HG03342 (cell line): ENCODE measurements at regions not wholly inside any gene's neighbourhood (a gene's known extent, or its start where the extent isn't known, plus 50 kb on each side); places are given as distances from the start of the nearest gene placed in this dataset.

ENCODE experiments used
- ATAC-seq: cut with Tn5 transposase; IDR thresholded peaks from one replicate; pipeline ENCODE4 v1.9.1; 2021; ENCODE audit warnings: mild to moderate bottlenecking, moderate library complexity; ENCODE audit not compliant: unreplicated experiment

- ATAC-seq = no peak
Observed at GRCh38 chr1:69292833-69293232, 274.9 kb upstream of the LRRC7 start.

GRCh38 chr1:69294171-69294570 lies 273.6 kb upstream of the LRRC7 start:
- ATAC-seq = no peak

GRCh38 chr1:69295265-69295664 lies 272.5 kb upstream of the LRRC7 start:
- ATAC-seq = no peak

DNA sequence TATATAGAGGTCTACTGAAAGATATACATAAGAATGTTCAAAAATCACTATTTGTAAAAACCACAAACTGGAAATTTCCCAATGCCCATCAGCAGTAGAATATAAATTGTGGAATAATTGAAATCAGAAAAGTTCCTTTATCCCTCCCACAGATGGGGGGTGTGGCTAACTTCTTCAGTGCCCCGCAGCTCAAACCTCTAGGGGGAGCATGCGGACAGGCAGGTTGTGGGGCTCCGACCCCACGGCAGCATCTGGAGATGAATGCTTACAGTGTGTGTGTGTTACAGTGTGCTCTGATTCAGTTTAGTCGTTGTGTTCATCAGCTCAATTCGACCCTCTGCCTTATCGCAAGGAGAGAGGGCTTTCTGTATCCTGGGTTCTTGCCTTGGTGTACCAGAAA lies 262.1 kb upstream of the LRRC7 start:
- ATAC-seq = peak; percentile 66

- ATAC-seq = no peak
Observed at GRCh38 chr1:69312055-69312732, 255.5 kb upstream of the LRRC7 start.

- ATAC-seq = no peak
Observed at GRCh38 chr1:69313118-69313517, 254.6 kb upstream of the LRRC7 start.

GRCh38 chr1:69315416-69315815 lies 252.3 kb upstream of the LRRC7 start:
- no peak for ATAC-seq

- no peak for ATAC-seq
Observed at GRCh38 chr1:69315823-69316222, 251.9 kb upstream of the LRRC7 start.

GRCh38 chr1:69319287-69319686 lies 248.4 kb upstream of the LRRC7 start:
- no peak for ATAC-seq

GRCh38 chr1:69320757-69321211 lies 246.9 kb upstream of the LRRC7 start:
- peak; percentile 86 for ATAC-seq

- ATAC-seq = no peak
Observed at GRCh38 chr1:69321311-69321710, 246.4 kb upstream of the LRRC7 start.

GRCh38 chr1:69328186-69328585 lies 239.5 kb upstream of the LRRC7 start:
- no peak for ATAC-seq

GRCh38 chr1:69363236-69363635 lies 204.5 kb upstream of the LRRC7 start:
- ATAC-seq = no peak

GRCh38 chr1:69373520-69373919 lies 194.2 kb upstream of the LRRC7 start:
- ATAC-seq = no peak

DNA sequence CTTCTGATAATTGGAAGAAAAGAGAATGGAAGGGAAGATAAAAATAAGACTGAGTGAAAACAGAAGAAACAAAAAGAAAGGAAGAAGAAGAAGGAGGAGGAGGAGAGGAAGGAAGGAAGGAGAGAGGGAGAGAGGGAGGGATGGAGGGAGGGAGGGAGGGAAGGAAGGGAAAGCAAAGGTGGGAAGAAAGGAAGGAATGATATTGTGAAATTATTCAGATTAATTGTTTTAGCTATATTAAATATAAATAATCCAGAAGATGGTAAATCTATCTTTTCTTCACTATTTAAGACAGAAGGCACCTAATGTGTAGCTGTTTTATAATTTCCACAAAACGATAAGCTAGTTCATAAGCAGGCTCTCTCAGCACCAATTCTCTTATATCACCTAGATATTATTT lies 191.3 kb upstream of the LRRC7 start:
- ATAC-seq = no peak

DNA sequence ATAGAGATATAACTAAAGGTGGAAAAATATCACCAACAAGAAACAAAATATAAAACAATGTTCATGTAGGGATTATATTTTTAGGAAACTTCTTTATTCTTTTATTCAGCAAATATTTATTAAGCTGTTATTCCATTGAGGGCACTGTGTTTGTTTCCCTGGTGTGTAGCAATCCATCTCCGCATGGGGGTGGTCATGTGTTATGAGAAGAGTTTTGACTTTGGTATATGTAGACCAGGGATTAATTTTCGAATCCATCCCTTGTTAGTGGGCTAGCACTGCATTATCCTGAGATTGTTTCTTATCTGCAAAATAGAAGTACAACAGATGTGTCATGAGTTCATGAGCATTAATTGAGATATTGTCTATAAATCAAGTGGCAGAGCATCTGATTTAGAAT lies 190.2 kb upstream of the LRRC7 start:
- no peak for ATAC-seq

DNA sequence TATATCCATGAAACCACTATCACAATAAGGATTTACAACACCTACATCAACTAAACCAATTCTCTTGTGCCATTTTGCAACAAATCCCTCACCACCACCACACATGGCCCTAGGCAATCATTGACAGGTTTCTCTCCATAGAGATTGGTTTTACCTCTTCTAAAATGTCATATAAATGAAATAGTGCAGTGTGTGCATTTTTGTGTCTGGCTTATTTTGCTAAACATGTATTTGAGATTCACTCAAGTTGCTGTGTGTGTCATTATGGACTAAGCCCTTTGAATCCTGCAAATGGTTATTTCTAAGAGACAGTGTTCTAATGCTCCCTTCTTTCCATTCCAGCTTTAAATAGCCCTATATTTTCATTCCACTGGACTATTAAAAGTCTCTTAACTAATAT lies 179.7 kb upstream of the LRRC7 start:
- no peak for ATAC-seq

DNA sequence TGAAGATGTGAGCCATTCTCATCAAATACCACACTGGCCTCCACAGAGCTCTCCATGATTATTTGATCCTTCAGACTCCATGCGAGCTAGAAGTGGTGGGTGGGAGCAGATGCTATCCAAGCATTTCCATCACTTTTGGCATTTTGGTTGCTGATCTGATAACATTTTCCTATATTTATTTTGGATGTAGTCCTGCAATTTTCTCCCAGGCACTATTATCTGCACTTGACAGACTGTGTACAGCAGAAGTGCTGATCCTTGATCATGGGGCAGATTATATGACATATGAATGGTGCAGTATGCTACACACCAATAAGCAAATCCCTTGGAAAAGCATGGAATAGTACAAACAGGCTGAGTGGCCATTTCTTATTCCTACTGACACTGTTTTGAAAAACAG lies 167.6 kb upstream of the LRRC7 start:
- ATAC-seq = no peak

GRCh38 chr1:69401879-69402278 lies 165.8 kb upstream of the LRRC7 start:
- ATAC-seq = no peak

DNA sequence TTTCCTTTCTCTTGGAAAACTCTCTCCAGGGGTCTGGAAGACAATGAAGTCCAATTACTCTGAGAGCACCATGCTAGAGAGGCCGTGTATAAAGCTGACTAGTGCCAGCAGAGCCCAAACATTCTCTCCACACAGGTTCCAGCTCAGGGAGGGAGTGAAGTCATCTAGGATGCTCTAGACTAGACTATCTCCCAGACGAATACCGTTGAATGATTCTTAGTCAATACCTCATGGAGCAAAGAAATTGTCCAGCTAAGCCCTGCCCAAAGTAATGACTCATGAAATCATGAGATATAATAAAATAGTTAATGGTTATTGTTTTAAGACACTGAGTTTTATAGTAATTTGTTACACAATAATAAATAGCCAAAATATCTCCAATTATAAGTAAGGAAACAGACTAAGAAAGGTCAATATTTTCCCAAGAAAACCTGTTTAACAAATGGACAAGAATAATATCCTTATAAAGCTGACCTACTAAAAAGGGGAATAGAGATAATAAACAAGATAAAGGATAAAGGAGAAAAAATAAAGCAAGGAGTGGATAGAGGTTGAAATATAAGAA lies 163.9 kb upstream of the LRRC7 start:
- ATAC-seq = no peak

GRCh38 chr1:69404486-69404885 lies 163.2 kb upstream of the LRRC7 start:
- no peak for ATAC-seq

- no peak for ATAC-seq
Observed at GRCh38 chr1:69406244-69406643, 161.5 kb upstream of the LRRC7 start.
